Inferior parietal cortex (tissue), 1 donor: ENCODE measurements at regions not wholly inside any gene's neighbourhood (a gene's known extent, or its start where the extent isn't known, plus 50 kb on each side); places are given as distances from the start of the nearest gene placed in this dataset.
A peak's percentile ranks its signal among the peaks of the same experiment; 100 is the strongest.
"Not testable (repeated sequence)": the region's sequence is repeated elsewhere in the genome, so short reads cannot be mapped to it uniquely, and the experiment has no call there.

Source experiments
- DNase-seq: peaks from one replicate; pipeline ENCODE4 v3.0.0-alpha.2; 2016; ENCODE audit errors: extremely low spot score

DNA sequence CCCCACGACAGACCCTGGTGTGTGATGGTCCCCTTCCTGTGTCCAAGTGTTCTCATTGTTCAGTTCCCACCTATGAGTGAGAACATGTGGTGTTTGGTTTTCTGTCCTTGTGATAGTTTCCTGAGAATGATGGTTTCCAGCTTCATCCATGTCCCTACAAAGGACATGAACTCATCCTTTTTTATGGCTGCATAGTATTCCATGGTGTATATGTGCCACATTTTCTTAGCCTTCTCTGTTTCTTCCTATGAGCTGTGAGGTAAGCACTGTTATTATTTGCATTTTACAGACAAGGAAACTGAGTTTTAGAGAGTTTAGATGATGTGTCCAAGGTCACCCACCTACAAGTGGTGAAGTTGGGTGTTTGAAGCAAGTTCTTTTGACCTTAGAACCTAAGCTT, 51.1 kb upstream of the BNC1 start:
- DNase-seq: not testable (repeated sequence)

DNA sequence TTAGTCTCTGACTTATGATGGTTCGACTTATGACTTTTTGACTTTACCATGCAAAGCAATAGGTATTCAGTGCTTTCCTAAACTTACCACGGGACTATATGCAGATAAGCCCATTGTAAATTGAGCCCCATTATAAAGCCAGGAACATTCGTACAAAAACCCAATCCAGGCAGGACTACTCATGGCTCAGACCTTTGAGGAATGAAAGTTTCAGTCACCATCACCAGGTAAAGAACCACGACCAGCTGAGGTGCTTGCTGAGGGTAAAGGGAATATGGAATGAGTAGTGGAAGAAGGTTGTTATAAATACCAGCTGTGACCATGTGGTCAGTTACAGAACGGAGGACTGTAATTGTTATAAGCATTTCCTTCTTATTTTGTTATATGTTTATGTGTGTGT, 54.9 kb upstream of the BNC1 start:
- no peak for DNase-seq

- DNase-seq: no peak
Observed at GRCh38 chr15:83340087-83340486, 55.6 kb upstream of the BNC1 start.

DNA sequence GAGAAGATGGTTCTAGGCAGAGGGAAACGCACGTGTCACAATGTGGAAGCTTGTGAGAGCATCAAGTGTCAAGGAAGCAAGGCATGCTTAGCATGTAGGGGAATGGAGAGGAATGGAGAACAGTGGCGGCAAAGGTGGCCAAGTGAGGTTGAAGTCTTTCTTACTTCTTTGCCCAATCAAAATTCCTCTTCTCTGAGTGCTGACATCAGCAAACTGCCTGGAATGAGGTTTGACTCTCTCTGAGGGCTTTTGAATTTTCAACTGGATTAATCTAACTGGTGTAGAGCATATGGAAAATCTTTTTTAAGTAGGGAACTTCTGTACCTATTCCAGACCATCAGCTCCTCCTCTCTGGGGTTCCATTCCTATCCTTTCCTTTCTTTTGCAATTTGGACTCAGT, 61.9 kb upstream of the BNC1 start:
- no peak for DNase-seq

- DNase-seq: no peak
Observed at GRCh38 chr15:83352119-83352518, 67.7 kb upstream of the BNC1 start.

GRCh38 chr15:83356501-83357399, 72.3 kb upstream of the BNC1 start:
- no peak for DNase-seq

DNA sequence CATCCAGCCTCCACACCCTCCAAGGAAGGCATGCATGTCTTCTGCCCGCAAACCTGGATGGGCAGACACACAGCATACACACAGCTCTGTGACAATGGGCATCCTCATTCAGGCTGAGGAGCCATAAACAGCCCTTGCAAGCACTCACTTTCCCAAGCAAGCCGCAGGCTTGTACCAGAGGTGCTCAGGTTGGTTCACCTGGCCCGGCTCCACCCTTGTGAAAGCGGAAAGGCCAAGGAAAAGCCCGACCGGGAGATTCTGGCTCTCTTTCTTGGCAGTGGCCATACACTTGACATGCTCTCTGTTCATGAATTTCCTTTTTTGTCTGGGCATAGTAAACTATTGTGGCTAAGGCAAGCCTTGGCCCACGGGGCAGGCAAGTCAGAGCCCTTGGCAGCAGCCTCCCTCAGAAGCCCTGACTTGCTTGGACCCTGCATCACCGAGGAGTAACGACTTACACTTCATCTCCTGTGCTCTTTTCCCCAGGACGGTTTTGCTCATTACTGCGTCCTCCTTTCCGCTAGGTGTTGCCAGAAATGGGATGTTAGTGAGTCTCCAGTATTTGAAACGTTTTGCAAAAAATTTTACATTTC, 74.6 kb upstream of the BNC1 start:
- no peak for DNase-seq

GRCh38 chr15:83362706-83363105, 78.2 kb upstream of the BNC1 start:
- no peak for DNase-seq

GRCh38 chr15:83364501-83364900, 80.0 kb upstream of the BNC1 start:
- no peak for DNase-seq

GRCh38 chr15:83365370-83365938, 81.0 kb upstream of the BNC1 start:
- peak; percentile 49 for DNase-seq

GRCh38 chr15:83372434-83372891, 74.7 kb upstream of the SH3GL3 start:
- no peak for DNase-seq

DNA sequence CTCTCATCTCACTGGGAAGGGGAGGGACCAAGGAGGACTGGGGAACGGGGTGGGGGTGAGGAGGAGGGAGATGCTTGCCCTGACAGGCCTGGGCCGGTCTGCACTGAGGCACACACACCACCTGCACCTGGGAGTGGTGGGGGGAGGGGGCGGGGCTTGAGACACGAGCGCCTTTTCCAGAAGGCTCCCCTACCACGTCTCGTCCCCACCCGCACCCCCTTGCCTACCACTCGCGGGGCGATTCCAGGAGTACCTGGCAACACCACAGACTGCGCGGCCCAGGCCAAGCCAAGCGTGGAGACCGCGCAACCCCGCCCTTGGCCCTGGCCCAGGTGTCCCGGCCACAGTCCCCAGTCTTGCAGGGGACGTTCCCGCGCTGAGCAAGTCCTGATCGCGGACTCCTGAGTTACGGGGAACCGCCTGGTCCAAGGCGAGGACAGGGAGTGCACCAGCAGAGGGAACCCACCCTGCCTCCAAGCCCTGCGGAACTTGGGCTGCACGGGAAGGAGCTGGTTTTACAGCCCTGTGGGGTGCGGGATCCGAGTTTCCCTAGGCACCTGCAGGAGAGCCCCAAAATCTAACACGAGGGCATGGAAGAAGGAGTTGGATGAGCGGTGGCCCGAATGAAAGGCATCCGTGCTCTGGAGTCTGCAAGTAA, 68.1 kb upstream of the SH3GL3 start:
- no peak for DNase-seq

DNA sequence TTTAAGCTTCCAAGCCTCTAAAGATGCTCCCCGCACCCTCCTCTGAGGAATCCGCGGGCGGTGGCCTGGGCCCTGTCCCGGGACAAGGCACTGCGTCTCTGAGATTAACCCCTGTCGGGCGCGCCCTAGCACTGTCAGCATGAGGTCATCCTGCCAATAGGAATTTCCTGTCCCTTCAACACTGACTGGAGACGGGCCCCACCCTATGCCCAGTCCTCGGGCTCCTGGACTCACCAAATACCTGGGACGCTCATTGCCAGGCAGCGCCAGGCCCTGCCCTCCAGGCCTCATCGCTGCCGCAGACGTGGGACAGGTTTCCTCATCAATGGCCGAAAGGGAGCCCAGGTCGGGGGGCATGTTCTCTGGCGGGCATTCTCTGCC, 67.6 kb upstream of the SH3GL3 start:
- no peak for DNase-seq

DNA sequence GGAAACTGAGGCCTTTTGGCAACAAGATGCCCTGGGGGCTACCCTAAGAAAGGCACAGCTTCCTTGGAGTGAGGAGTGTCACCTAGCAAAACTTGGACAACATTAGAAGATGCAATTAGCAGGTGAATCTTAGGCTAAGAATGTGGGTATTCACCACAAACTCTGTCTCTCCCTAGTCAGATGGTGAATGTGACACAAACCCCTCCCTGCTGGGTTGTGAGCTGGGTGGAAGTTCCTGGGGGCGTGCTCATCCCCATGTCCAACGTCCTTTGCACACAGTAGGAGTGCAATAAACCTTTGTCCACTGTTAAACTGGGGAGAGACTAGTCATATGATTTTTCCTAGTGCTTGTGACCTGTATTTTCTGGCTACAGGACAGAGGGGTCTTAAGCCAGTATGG, 67.1 kb upstream of the SH3GL3 start:
- DNase-seq: no peak

DNA sequence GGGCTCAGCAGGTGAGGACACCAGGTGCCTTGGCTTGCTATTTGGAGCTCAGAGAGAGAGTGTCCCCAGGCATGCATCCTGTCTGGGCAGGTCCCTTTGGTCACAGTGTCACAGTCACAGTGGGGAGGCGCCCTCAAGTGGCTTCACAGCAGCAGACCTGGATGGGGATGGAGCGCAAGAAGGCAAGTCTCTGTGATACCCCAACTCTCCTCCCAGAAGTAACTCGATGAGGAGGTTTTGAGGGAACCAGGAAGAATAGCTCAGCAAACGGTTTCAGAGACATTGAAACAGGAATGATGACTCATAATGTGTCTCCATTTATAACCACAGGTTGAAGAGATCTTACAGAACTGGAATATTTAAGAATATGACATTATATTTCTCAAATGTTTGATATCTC, 66.5 kb upstream of the SH3GL3 start:
- DNase-seq: peak; percentile 46

DNA sequence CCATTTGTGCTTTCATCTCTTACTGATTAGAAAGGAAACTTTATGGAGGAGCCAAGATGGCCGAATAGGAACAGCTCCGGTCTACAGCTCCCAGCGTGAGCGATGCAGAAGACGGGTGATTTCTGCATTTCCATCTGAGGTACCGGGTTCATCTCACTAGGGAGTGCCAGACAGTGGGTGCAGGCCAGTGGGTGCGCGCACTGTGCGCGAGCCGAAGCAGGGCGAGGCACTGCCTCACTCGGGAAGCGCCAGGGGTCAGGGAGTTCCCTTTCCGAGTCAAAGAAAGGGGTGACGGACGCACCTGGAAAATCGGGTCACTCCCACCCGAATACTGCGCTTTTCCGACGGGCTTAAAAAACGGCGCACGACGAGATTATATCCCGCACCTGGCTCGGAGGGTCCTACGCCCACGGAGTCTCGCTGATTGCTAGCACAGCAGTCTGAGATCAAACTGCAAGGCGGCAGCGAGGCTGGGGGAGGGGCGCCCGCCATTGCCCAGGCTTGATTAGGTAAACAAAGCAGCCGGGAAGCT, 63.5 kb upstream of the SH3GL3 start:
- DNase-seq: not testable (repeated sequence)

GRCh38 chr15:83396101-83396500, 51.0 kb upstream of the SH3GL3 start:
- DNase-seq: no peak
